Sigmoid colon (tissue), 4 donors: ENCODE measurements at regions not wholly inside any gene's neighbourhood (a gene's known extent, or its start where the extent isn't known, plus 50 kb on each side); places are given as distances from the start of the nearest gene placed in this dataset.

Experiments
- EP300 ChIP-seq, 4 donors: sonication (generic); formaldehyde crosslinking; IDR thresholded peaks; one replicate each; pipeline ENCODE4 v1.6.1; 2017; ENCODE audit warnings: antibody characterized with exemption in 4 of 4
- POLR2A ChIP-seq, 2 donors: fragments of 450-650 bp; IDR thresholded peaks; one replicate each; pipeline ENCODE4 v1.6.1; 2016; ENCODE audit warnings: antibody characterized with exemption in 2 of 2, mild to moderate bottlenecking in 2 of 2, moderate library complexity in 2 of 2
- TF ChIP-seq, protein P1 (sequence below), 4 experiments: fragments of 450-650 bp in 3 of 4; fragments of 200-600 bp in 1 of 4; IDR thresholded peaks; one replicate each; pipeline ENCODE4 v1.5.1; 2016 to 2019; ENCODE audit warnings: antibody characterized with exemption in 4 of 4, mild to moderate bottlenecking in 3 of 4, moderate library complexity in 2 of 4

DNA sequence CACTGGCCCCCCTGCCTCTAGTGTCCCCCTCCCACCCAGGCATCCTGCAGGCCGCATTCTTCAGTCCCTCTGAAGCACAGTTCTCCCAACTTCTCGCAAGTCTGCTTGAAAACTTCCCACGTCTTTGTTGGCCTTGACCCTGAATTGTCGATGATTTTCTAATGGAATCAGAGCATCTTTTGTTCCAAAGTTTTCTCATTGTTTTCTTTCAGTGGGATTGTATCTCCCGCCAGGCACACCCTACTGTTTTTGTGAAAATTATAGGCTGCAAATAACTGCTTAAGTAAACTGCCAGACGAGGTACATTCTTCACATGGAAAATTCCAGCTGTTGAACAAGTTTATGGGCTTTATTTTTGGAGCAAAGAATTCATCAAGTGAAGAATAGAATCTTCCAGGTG lies 122.6 kb upstream of the SLC25A48 start:
- TF ChIP-seq, protein P1, sequence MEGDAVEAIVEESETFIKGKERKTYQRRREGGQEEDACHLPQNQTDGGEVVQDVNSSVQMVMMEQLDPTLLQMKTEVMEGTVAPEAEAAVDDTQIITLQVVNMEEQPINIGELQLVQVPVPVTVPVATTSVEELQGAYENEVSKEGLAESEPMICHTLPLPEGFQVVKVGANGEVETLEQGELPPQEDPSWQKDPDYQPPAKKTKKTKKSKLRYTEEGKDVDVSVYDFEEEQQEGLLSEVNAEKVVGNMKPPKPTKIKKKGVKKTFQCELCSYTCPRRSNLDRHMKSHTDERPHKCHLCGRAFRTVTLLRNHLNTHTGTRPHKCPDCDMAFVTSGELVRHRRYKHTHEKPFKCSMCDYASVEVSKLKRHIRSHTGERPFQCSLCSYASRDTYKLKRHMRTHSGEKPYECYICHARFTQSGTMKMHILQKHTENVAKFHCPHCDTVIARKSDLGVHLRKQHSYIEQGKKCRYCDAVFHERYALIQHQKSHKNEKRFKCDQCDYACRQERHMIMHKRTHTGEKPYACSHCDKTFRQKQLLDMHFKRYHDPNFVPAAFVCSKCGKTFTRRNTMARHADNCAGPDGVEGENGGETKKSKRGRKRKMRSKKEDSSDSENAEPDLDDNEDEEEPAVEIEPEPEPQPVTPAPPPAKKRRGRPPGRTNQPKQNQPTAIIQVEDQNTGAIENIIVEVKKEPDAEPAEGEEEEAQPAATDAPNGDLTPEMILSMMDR (IDR thresholded peaks at IDR 0.05) = no peak
- TF ChIP-seq POLR2A (IDR thresholded peaks at IDR 0.05) (no peak), EP300 (IDR thresholded peaks at IDR 0.05) (no peak)
